ENCODE measurements at regions not wholly inside any gene's neighbourhood (a gene's known extent, or its start where the extent isn't known, plus 50 kb on each side); places are given as distances from the start of the nearest gene placed in this dataset.

DNA sequence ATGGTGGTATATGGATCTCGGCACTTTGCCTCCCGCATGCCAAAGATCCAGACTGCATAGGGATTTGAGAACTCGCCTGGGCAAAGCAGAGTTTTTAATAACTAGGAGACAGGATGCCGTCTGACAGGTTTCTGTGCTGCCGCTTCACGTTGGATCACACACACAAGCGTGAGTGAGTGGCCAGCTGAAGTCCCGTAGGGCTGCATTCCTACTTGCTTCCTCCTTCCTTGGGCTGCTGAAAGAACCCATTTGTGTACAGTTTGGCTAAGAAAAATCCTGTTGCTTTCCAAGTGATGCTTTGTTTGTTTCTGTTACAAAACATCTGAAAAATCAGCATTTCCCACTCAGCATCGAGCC, 604.3 kb upstream of the CFAP20DC start:
- Histone ChIP-seq H3K4me3 (ENCODE audit: insufficient read depth, low read depth, low read length, poor library complexity, severe bottlenecking) (no peak overlapping the region), H3K36me3 (ENCODE audit: control insufficient read depth, insufficient read depth, low read length) (no peaks in the 10 kb centered on the region), H3K27me3 (replicated peaks; ENCODE audit: control insufficient read depth, insufficient read depth, low read length, poor library complexity, severe bottlenecking) (no peaks in the 10 kb centered on the region), H3K27ac (ENCODE audit: insufficient read depth, low read length, poor library complexity, severe bottlenecking) (no peak overlapping the region), H3K9me3 (ENCODE audit: control insufficient read depth, low read length) (peaks cover 3% of the 10 kb centered on the region), H3K4me1 (ENCODE audit: control insufficient read depth, insufficient read depth, low read length, poor library complexity, severe bottlenecking) (no peaks in the 10 kb centered on the region)
- no peak for DNase-seq

GRCh38 chr3:59653405-59654122, 603.7 kb upstream of the CFAP20DC start:
- H3K4me3 ChIP-seq (ENCODE audit: insufficient read depth, low read depth, low read length, poor library complexity, severe bottlenecking) = no peak overlapping the region
- no peaks in the 10 kb centered on the region for H3K4me1 ChIP-seq (ENCODE audit: control insufficient read depth, insufficient read depth, low read length, poor library complexity, severe bottlenecking)
- H3K36me3 ChIP-seq (ENCODE audit: control insufficient read depth, insufficient read depth, low read length) = no peaks in the 10 kb centered on the region
- no peaks in the 10 kb centered on the region for H3K27me3 ChIP-seq (replicated peaks; ENCODE audit: control insufficient read depth, insufficient read depth, low read length, poor library complexity, severe bottlenecking)
- DNase-seq = no peak
- peaks cover 3% of the 10 kb centered on the region for H3K9me3 ChIP-seq (ENCODE audit: control insufficient read depth, low read length)
- H3K27ac ChIP-seq (ENCODE audit: insufficient read depth, low read length, poor library complexity, severe bottlenecking) = no peak overlapping the region

DNA sequence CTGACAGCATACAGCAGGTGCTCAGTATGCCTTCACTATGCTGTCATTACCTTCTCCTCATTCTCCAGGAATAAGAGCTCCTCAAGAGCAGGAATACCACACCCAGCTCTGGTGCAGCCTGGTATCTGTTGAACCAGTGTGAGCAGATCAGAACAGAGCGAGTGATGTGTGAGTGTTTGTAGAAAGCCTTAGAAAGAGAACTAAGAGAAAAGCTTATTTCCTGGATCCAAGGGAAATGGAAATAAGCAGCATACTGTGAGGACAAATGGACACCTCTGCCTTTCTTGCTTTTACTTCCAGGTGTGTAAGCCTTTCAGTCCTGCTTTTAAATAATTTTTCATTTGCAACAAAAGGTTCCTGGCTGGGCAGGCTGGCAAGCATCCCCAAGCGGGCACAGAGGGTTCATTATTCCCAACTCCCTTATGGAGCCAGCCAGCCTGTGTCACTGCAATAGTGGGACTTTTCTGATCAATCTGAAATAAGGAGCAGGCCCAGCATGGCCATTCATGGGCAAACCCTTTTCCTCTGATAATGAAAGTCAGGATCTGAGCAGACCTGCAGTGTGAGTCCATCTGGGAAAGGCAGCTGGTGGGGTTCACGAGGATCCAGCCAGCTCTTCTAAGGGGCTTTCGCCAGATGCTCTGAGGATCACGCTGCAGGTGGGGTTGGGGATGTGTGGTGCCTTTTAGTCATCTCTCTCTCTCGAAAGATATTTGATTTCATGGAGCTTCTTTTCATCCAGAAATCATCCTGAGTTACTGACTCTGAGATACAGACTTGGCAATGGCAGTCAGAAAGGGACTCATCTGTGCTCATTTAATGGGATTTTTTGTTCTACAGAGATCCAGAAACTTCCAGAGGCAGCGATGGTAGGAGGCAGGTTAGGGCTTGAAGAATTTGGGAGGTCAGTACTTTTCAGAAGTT, 594.9 kb upstream of the CFAP20DC start:
- DNase-seq = no peak
- Histone ChIP-seq H3K27me3 (replicated peaks; ENCODE audit: control insufficient read depth, insufficient read depth, low read length, poor library complexity, severe bottlenecking) (no peaks in the 10 kb centered on the region), H3K36me3 (ENCODE audit: control insufficient read depth, insufficient read depth, low read length) (no peaks in the 10 kb centered on the region), H3K4me1 (ENCODE audit: control insufficient read depth, insufficient read depth, low read length, poor library complexity, severe bottlenecking) (no peaks in the 10 kb centered on the region), H3K9me3 (ENCODE audit: control insufficient read depth, low read length) (no peaks in the 10 kb centered on the region), H3K27ac (ENCODE audit: insufficient read depth, low read length, poor library complexity, severe bottlenecking) (no peak overlapping the region), H3K4me3 (ENCODE audit: insufficient read depth, low read depth, low read length, poor library complexity, severe bottlenecking) (no peak overlapping the region)

GRCh38 chr3:59641169-59641899, 591.5 kb upstream of the CFAP20DC start:
- Histone ChIP-seq H3K36me3 (ENCODE audit: control insufficient read depth, insufficient read depth, low read length) (no peaks in the 10 kb centered on the region), H3K4me1 (ENCODE audit: control insufficient read depth, insufficient read depth, low read length, poor library complexity, severe bottlenecking) (no peaks in the 10 kb centered on the region), H3K27me3 (replicated peaks; ENCODE audit: control insufficient read depth, insufficient read depth, low read length, poor library complexity, severe bottlenecking) (no peaks in the 10 kb centered on the region), H3K27ac (ENCODE audit: insufficient read depth, low read length, poor library complexity, severe bottlenecking) (no peak overlapping the region), H3K9me3 (ENCODE audit: control insufficient read depth, low read length) (no peaks in the 10 kb centered on the region), H3K4me3 (ENCODE audit: insufficient read depth, low read depth, low read length, poor library complexity, severe bottlenecking) (no peak overlapping the region)
- DNase-seq = no peak

DNA sequence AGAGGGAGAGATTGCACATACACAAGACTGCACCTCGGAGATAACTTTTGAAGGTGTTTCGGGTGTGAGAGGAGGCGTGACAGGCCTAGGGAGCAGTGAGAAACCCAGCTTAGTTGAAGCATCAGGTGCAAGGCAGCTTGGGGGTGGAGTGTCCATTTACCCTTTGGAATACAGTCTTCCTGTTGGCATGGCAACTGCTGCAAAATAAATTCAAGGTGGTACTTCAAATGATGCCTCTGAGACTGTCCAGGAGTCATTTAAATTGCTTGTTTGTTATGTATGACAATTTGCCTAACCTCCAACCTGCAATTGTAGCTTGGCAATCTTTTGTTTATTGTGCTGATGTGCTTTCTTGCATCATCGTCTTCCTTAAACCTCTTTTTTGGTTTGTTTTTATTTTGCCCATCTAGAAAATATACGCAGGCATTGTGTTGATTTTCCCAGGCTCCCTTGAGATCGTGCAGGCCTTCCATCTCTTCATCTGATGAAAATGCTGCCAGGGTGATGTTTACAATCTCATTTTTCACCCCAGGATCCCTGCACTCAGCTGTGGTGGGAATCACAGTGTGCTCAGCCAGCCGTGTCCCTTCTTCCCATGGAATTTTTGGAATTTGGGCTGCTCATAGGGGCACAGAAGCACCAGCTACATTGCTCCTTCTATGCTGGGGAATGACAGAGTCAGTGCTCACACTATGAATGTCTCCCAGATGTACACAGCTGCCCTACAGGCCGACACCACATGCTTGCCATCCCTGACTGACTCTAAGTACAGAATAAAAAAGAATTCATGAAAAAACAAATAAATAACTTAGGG, 583.1 kb upstream of the CFAP20DC start:
- no peak for DNase-seq
- no peaks in the 10 kb centered on the region for H3K4me1 ChIP-seq (ENCODE audit: control insufficient read depth, insufficient read depth, low read length, poor library complexity, severe bottlenecking)
- no peaks in the 10 kb centered on the region for H3K36me3 ChIP-seq (ENCODE audit: control insufficient read depth, insufficient read depth, low read length)
- H3K9me3 ChIP-seq (ENCODE audit: control insufficient read depth, low read length) = no peaks in the 10 kb centered on the region
- H3K4me3 ChIP-seq (ENCODE audit: insufficient read depth, low read depth, low read length, poor library complexity, severe bottlenecking) = no peak overlapping the region
- no peak overlapping the region for H3K27ac ChIP-seq (ENCODE audit: insufficient read depth, low read length, poor library complexity, severe bottlenecking)
- no peaks in the 10 kb centered on the region for H3K27me3 ChIP-seq (replicated peaks; ENCODE audit: control insufficient read depth, insufficient read depth, low read length, poor library complexity, severe bottlenecking)

GRCh38 chr3:59631482-59631881, 581.7 kb upstream of the CFAP20DC start:
- H3K4me3 ChIP-seq (ENCODE audit: insufficient read depth, low read depth, low read length, poor library complexity, severe bottlenecking) = no peak overlapping the region
- H3K27me3 ChIP-seq (replicated peaks; ENCODE audit: control insufficient read depth, insufficient read depth, low read length, poor library complexity, severe bottlenecking) = no peaks in the 10 kb centered on the region
- DNase-seq = no peak
- H3K4me1 ChIP-seq (ENCODE audit: control insufficient read depth, insufficient read depth, low read length, poor library complexity, severe bottlenecking) = no peaks in the 10 kb centered on the region
- H3K9me3 ChIP-seq (ENCODE audit: control insufficient read depth, low read length) = no peaks in the 10 kb centered on the region
- H3K27ac ChIP-seq (ENCODE audit: insufficient read depth, low read length, poor library complexity, severe bottlenecking) = no peak overlapping the region
- H3K36me3 ChIP-seq (ENCODE audit: control insufficient read depth, insufficient read depth, low read length) = no peaks in the 10 kb centered on the region

GRCh38 chr3:59621037-59621436, 571.2 kb upstream of the CFAP20DC start:
- no peaks in the 10 kb centered on the region for H3K9me3 ChIP-seq (ENCODE audit: control insufficient read depth, low read length)
- no peaks in the 10 kb centered on the region for H3K4me1 ChIP-seq (ENCODE audit: control insufficient read depth, insufficient read depth, low read length, poor library complexity, severe bottlenecking)
- DNase-seq = no peak
- H3K4me3 ChIP-seq (ENCODE audit: insufficient read depth, low read depth, low read length, poor library complexity, severe bottlenecking) = no peak overlapping the region
- no peaks in the 10 kb centered on the region for H3K36me3 ChIP-seq (ENCODE audit: control insufficient read depth, insufficient read depth, low read length)
- no peaks in the 10 kb centered on the region for H3K27me3 ChIP-seq (replicated peaks; ENCODE audit: control insufficient read depth, insufficient read depth, low read length, poor library complexity, severe bottlenecking)
- no peak overlapping the region for H3K27ac ChIP-seq (ENCODE audit: insufficient read depth, low read length, poor library complexity, severe bottlenecking)

DNA sequence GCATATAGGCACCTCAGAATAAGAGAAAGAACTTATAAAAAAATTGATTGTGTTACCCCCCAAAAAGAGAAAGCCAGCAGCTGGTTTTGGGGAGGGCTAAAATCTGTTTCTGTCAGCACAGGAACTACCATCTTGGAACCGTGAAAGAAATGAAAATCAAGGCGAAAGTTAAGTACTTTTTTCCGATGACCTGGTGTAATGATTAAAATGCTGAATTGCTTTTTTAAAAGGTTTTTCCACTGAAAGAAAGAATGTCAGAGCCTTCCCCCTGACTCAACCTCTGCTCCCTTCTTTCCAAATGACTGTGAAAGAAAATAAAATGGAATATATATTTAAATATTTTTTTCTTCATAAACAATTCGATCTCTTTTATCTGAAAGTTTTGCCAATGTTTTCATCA, 570.5 kb upstream of the CFAP20DC start:
- Histone ChIP-seq H3K4me3 (ENCODE audit: insufficient read depth, low read depth, low read length, poor library complexity, severe bottlenecking) (no peak overlapping the region), H3K9me3 (ENCODE audit: control insufficient read depth, low read length) (no peaks in the 10 kb centered on the region), H3K4me1 (ENCODE audit: control insufficient read depth, insufficient read depth, low read length, poor library complexity, severe bottlenecking) (no peaks in the 10 kb centered on the region), H3K27ac (ENCODE audit: insufficient read depth, low read length, poor library complexity, severe bottlenecking) (no peak overlapping the region), H3K36me3 (ENCODE audit: control insufficient read depth, insufficient read depth, low read length) (no peaks in the 10 kb centered on the region), H3K27me3 (replicated peaks; ENCODE audit: control insufficient read depth, insufficient read depth, low read length, poor library complexity, severe bottlenecking) (no peaks in the 10 kb centered on the region)
- DNase-seq = no peak

GRCh38 chr3:59612444-59612715, 562.6 kb upstream of the CFAP20DC start:
- no peak overlapping the region for H3K4me3 ChIP-seq (ENCODE audit: insufficient read depth, low read depth, low read length, poor library complexity, severe bottlenecking)
- no peak for DNase-seq
- no peaks in the 10 kb centered on the region for H3K27me3 ChIP-seq (replicated peaks; ENCODE audit: control insufficient read depth, insufficient read depth, low read length, poor library complexity, severe bottlenecking)
- no peaks in the 10 kb centered on the region for H3K36me3 ChIP-seq (ENCODE audit: control insufficient read depth, insufficient read depth, low read length)
- H3K9me3 ChIP-seq (ENCODE audit: control insufficient read depth, low read length) = no peaks in the 10 kb centered on the region
- no peaks in the 10 kb centered on the region for H3K4me1 ChIP-seq (ENCODE audit: control insufficient read depth, insufficient read depth, low read length, poor library complexity, severe bottlenecking)
- H3K27ac ChIP-seq (ENCODE audit: insufficient read depth, low read length, poor library complexity, severe bottlenecking) = no peak overlapping the region
